ENCODE measurements at regions not wholly inside any gene's neighbourhood (a gene's known extent, or its start where the extent isn't known, plus 50 kb on each side); places are given as distances from the start of the nearest gene placed in this dataset.

GRCh38 chr10:94065787-94066186, 72.1 kb downstream of the PLCE1 start:
- H3K36me3 ChIP-seq, result no peaks in the 10 kb centered on the region
- H3K4me1 ChIP-seq, result peaks cover 0 to 7% (median 0%) of the 10 kb centered on the region in 3 donors
- no peak for DNase-seq
- no peak overlapping the region for H3K27ac ChIP-seq
- no peak for TF ChIP-seq POLR2A (IDR thresholded peaks at IDR 0.05)
- TF ChIP-seq CTCF (IDR thresholded peaks at IDR 0.05), result no peak
- H3K9me3 ChIP-seq, result no peaks in the 10 kb centered on the region
- no peak overlapping the region for H3K4me3 ChIP-seq
- intact Hi-C loops (cut with DNase I), result no loop called here
- peaks cover 0 to 7% (median 0%) of the 10 kb centered on the region in 4 donors for H3K27me3 ChIP-seq

- Histone ChIP-seq H3K9me3 (no peaks in the 10 kb centered on the region), H3K4me1 (peaks cover 0 to 5% (median 0%) of the 10 kb centered on the region in 3 donors), H3K27me3 (peaks cover 0 to 9% (median 0%) of the 10 kb centered on the region in 4 donors), H3K4me3 (no peak overlapping the region), H3K27ac (no peak overlapping the region), H3K36me3 (no peaks in the 10 kb centered on the region)
- no peak for DNase-seq
- 26 to 30% methylated on average over 6 of the region's 6 CpGs for WGBS, 2 donors
- TF ChIP-seq CTCF (IDR thresholded peaks at IDR 0.05) (no peak), POLR2A (IDR thresholded peaks at IDR 0.05) (no peak)
- intact Hi-C loops (cut with DNase I), result no loop called here
Measured at GRCh38 chr10:94066411-94066810, 72.7 kb downstream of the PLCE1 start.

- Histone ChIP-seq H3K27me3 (peaks cover 0 to 9% (median 0%) of the 10 kb centered on the region in 4 donors), H3K27ac (no peak overlapping the region), H3K4me3 (no peak overlapping the region), H3K9me3 (no peaks in the 10 kb centered on the region), H3K36me3 (no peaks in the 10 kb centered on the region), H3K4me1 (no peaks in the 10 kb centered on the region)
- 22 to 40% methylated on average over 2 of the region's 2 CpGs for WGBS, 2 donors
- TF ChIP-seq POLR2A (IDR thresholded peaks at IDR 0.05) (no peak), CTCF (IDR thresholded peaks at IDR 0.05) (no peak)
- no peak for DNase-seq
- intact Hi-C loops (cut with DNase I), result no loop called here
Measured at GRCh38 chr10:94069884-94070283, 76.2 kb downstream of the PLCE1 start.

- Histone ChIP-seq H3K4me3 (no peak overlapping the region), H3K4me1 (peaks cover 0 to 9% (median 3%) of the 10 kb centered on the region in 3 donors), H3K36me3 (no peaks in the 10 kb centered on the region), H3K9me3 (no peaks in the 10 kb centered on the region), H3K27me3 (peaks cover 0 to 9% (median 0%) of the 10 kb centered on the region in 4 donors), H3K27ac (no peak overlapping the region)
- 69 to 86% methylated on average over 1 of the region's 1 CpG for WGBS, 2 donors
- no peak for DNase-seq
- intact Hi-C loops (cut with DNase I), result no loop called here
- TF ChIP-seq POLR2A (IDR thresholded peaks at IDR 0.05), result no peak
- TF ChIP-seq CTCF (IDR thresholded peaks at IDR 0.05), result no peak
Measured at GRCh38 chr10:94074462-94074861, 80.7 kb downstream of the PLCE1 start.

- no peak for TF ChIP-seq CTCF (IDR thresholded peaks at IDR 0.05)
- TF ChIP-seq POLR2A (IDR thresholded peaks at IDR 0.05), result no peak
- H3K4me3 ChIP-seq, result no peak overlapping the region
- H3K27me3 ChIP-seq, result peaks cover 0 to 5% (median 0%) of the 10 kb centered on the region in 4 donors
- H3K27ac ChIP-seq, result no peak overlapping the region
- DNase-seq, result no peak
- no peaks in the 10 kb centered on the region for H3K9me3 ChIP-seq
- 81 to 89% methylated on average over 2 of the region's 2 CpGs for WGBS, 2 donors
- H3K4me1 ChIP-seq, result peaks cover 0 to 9% (median 3%) of the 10 kb centered on the region in 3 donors
- intact Hi-C loops (cut with DNase I), result no loop called here
- H3K36me3 ChIP-seq, result no peaks in the 10 kb centered on the region
Measured at GRCh38 chr10:94075506-94075905, 81.8 kb downstream of the PLCE1 start.
